BJ (cell line): ENCODE measurements at regions not wholly inside any gene's neighbourhood (a gene's known extent, or its start where the extent isn't known, plus 50 kb on each side); places are given as distances from the start of the nearest gene placed in this dataset.

Source experiments
- CTCF ChIA-PET: fragments of 350-600 bp; formaldehyde crosslinking; extraction: SDS; loops from one replicate; lab custom pipeline; 2021; ENCODE audit warnings: antibody characterized with exemption, inconsistent platforms; lab: Yijun Ruan, JAX
- POLR2A ChIA-PET: fragments of 300-600 bp; sonication (Branson Sonifier 250); formaldehyde crosslinking; extraction: SDS; loops from one replicate; lab custom pipeline; 2021; ENCODE audit warnings: antibody characterized with exemption; lab: Charles Lee
- DNase-seq: peaks from one replicate; pipeline ENCODE4 v3.0.0-alpha.2; 2011; ENCODE audit warnings: low read depth
- H3K27me3 ChIP-seq: 2 replicates; pipeline ENCODE4 v1.6.0; 2011; ENCODE audit warnings: low read length; ENCODE audit not compliant: control insufficient read depth, insufficient read depth
- H3K36me3 ChIP-seq: 2 replicates; pipeline ENCODE4 v1.5.1; 2011; ENCODE audit warnings: low read length; ENCODE audit not compliant: control insufficient read depth, insufficient read depth
- H3K4me3 ChIP-seq: 2 replicates; pipeline ENCODE4 v1.5.1; 2011; ENCODE audit warnings: low read depth, mild to moderate bottlenecking, control low read depth, low read length
- TF ChIP-seq, protein P1 (sequence below): IDR thresholded peaks from 2 replicates; pipeline ENCODE4 v1.5.1; 2011; ENCODE audit warnings: low read depth, mild to moderate bottlenecking, control low read depth, inconsistent platforms, low read length, moderate library complexity; ENCODE audit not compliant: insufficient read depth

DNA sequence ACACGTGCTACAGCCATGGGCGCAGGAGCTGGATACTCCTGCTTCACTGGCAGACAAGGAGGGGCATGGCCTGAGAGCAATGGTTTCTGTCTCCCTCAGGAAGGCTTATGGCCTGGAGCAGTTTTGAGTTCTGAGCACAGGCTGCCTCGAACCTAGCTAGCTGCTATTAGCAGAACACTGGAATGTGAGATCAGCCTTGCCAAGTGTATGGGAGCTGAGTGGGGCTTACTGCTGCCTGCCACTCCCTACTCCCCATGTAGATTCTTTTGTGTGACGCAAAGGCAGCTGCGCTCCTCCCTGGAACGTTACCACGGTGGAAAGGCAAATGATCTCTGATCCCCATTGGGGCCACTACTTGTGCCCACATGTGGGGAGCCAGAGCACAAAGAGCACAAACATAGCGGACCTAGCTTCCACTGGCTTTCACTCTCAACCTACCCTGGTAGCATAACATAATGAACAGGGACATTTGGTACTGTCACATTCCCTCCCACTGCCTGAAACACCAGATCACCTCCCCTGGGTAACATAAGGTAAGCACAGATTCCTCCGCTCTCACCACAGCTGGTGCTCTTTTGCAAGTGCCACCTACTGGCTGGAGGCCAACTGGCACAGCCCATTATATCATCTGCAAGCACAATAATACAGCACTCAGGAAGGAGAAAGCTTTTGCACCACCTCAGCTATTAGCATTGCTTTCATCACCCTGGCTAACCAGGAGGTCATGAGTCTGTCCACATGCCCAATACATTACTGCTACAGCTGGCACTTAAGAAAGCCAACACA, 84.6 kb upstream of the GUCY1A2 start:
- TF ChIP-seq, protein P1, sequence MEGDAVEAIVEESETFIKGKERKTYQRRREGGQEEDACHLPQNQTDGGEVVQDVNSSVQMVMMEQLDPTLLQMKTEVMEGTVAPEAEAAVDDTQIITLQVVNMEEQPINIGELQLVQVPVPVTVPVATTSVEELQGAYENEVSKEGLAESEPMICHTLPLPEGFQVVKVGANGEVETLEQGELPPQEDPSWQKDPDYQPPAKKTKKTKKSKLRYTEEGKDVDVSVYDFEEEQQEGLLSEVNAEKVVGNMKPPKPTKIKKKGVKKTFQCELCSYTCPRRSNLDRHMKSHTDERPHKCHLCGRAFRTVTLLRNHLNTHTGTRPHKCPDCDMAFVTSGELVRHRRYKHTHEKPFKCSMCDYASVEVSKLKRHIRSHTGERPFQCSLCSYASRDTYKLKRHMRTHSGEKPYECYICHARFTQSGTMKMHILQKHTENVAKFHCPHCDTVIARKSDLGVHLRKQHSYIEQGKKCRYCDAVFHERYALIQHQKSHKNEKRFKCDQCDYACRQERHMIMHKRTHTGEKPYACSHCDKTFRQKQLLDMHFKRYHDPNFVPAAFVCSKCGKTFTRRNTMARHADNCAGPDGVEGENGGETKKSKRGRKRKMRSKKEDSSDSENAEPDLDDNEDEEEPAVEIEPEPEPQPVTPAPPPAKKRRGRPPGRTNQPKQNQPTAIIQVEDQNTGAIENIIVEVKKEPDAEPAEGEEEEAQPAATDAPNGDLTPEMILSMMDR = no peak
- POLR2A ChIA-PET = no interaction called here
- Histone ChIP-seq H3K27me3 (no peaks in the 10 kb centered on the region), H3K4me3 (no peak overlapping the region), H3K36me3 (no peaks in the 10 kb centered on the region)
- CTCF ChIA-PET = no interaction called here
- no peak for DNase-seq

DNA sequence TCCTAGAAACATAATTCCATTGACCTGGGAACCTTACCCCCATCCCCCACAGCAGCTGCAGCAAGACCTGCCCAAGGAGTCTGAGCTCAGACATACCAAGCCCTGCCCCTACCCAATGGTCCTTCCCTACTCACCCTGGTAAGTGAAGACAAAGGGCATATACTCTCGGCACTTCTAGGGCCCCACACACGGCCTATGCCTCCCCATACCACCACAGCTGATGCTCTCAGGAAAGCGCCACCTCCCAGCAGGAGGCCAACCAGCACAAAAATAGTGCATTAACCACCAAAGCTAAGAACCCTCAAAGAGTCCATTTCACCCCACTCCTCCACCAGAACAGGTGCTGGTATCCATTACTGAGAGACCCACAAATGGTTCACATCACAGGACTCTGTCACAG, 74.4 kb upstream of the GUCY1A2 start:
- Histone ChIP-seq H3K4me3 (no peak overlapping the region), H3K36me3 (no peaks in the 10 kb centered on the region), H3K27me3 (no peaks in the 10 kb centered on the region)
- POLR2A ChIA-PET = no interaction called here
- DNase-seq = no peak
- CTCF ChIA-PET = no interaction called here
- TF ChIP-seq, protein P1 = no peak

DNA sequence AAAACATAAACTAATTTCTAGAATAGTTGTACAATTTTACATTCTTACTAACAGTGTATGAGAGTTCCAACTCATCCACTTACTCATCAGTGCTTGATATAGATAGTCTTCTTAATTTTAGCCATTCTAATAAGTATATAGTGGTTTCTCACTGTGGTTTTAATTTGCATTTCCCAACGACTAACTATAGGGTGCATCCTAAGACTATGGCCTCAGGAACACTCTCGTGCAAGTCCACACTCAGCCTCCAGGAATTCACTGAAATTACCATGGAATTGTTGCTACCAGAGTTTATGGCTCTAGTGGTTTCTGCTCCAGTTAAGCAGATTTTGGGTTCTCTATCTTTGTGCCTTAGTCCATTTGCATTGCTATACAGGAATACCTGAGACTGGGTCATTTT, 60.1 kb upstream of the GUCY1A2 start:
- ChIA-PET POLR2A (no interaction called here), CTCF (no interaction called here)
- Histone ChIP-seq H3K4me3 (no peak overlapping the region), H3K36me3 (no peaks in the 10 kb centered on the region), H3K27me3 (no peaks in the 10 kb centered on the region)
- TF ChIP-seq, protein P1 = no peak
- DNase-seq = no peak

DNA sequence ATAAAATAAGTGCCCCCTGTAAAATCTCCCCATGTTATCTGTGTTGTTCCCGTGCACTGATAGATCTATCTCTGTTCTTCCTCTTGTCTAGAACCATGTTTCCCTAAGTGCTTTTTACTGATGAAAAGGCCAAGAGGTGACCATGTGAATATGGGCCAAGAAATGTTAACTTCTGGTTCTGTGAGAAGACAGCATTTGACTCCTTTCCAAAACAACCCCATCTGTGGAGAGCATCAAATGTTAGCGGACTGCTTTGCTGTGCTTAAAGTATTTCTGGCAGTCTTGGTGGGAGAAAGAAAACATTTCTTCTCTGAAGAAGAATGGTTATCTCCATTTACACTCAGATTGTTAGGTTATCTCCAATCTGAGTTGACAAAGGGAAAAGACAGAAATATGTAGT, 58.6 kb upstream of the GUCY1A2 start:
- Histone ChIP-seq H3K27me3 (no peaks in the 10 kb centered on the region), H3K4me3 (no peak overlapping the region), H3K36me3 (no peaks in the 10 kb centered on the region)
- ChIA-PET POLR2A (no interaction called here), CTCF (no interaction called here)
- no peak for DNase-seq
- TF ChIP-seq, protein P1 = no peak

DNA sequence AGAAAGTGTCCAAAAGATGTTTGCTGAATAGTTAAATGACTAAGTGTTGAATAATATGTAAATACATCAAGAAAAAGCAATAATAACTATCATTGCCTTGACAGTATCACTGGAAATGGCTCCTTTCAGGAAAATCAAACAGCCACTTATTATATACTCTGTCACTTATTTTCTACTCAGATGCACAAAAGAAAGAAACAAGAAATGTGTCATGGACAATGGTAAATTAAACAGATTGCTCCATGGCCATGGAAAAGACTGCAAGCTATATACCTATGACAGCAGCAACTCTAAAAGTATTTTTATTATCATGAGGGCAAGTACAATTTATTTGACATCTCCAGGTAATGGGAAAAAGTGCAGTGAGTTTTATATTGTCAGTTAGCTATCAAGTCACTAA, 52.9 kb upstream of the GUCY1A2 start:
- ChIA-PET CTCF (no interaction called here), POLR2A (no interaction called here)
- TF ChIP-seq, protein P1 = no peak

More for the DNA sequence above, 52.9 kb upstream of the GUCY1A2 start:
- Histone ChIP-seq H3K27me3 (no peaks in the 10 kb centered on the region), H3K36me3 (no peaks in the 10 kb centered on the region), H3K4me3 (no peak overlapping the region)
- no peak for DNase-seq
